Mucosa of descending colon (tissue), 3 donors: ENCODE measurements at regions not wholly inside any gene's neighbourhood (a gene's known extent, or its start where the extent isn't known, plus 50 kb on each side); places are given as distances from the start of the nearest gene placed in this dataset.

Experiments
- ATAC-seq: fragments of 200-7000 bp; cut with Tn5 transposase; one replicate; pipeline ENCODE4 v1.9.1; 2020; ENCODE audit warnings: mild to moderate bottlenecking, moderate library complexity
- DNase-seq, 3 donors: peaks; one replicate each; pipeline ENCODE4 v3.0.0-alpha.2; 2020
- H3K36me3 ChIP-seq: fragments of 200-600 bp; one replicate; pipeline ENCODE4 v1.8.0; 2021; ENCODE audit warnings: low read depth, mild to moderate bottlenecking
- H3K4me1 ChIP-seq: fragments of 200-600 bp; one replicate; pipeline ENCODE4 v1.8.0; 2021; ENCODE audit warnings: low read depth, mild to moderate bottlenecking
- H3K4me3 ChIP-seq: fragments of 200-600 bp; one replicate; pipeline ENCODE4 v1.8.0; 2021; ENCODE audit warnings: mild to moderate bottlenecking
- H3K9me3 ChIP-seq: fragments of 200-600 bp; one replicate; pipeline ENCODE4 v1.8.0; 2021; ENCODE audit warnings: mild to moderate bottlenecking
- CTCF ChIP-seq: fragments of 200-600 bp; IDR thresholded peaks from one replicate; pipeline ENCODE4 v1.8.0; 2022; ENCODE audit warnings: antibody characterized with exemption, mild to moderate bottlenecking
- intact Hi-C, 2 donors: fragments of 100-400 bp; cut with DNase I in 1 of 2; cut with micrococcal nuclease in 1 of 2; formaldehyde crosslinking; loops; one replicate each; pipeline versions ENCODE4 v1.11.0 to v1.11.1; 2022; cut with DNase I, micrococcal nuclease
- donor health status: DM: no; HTN: no; CAD: no; lungs with moderate emphysema.
- donor health status: DM: no; HTN: no; CAD: no.
- donor health status: DM: no; HTN: yes; CAD: no.

DNA sequence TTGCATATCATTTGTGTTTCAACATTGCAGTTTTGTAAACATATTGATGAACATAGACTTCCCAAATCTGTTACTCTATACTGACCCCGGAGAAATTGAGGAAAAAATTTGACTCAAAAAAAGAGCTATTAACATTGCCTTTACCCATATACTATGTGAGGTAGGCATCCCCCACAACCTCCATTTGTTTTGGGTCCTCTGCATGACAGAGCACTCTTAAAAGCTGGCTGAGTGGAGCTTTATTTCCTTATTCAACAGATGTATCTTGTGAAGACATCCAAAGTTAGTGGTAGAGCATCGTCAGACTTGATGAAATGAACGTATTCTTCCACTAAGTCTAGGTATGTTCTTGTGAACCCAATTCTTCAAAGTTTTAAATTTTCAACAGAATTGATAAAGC, 310.5 kb downstream of the CDH9 start:
- no peaks in the 10 kb centered on the region for H3K4me1 ChIP-seq
- no peaks in the 10 kb centered on the region for H3K36me3 ChIP-seq
- intact Hi-C loops = no loop called here
- ATAC-seq = no peak
- DNase-seq = no peak
- TF ChIP-seq CTCF = no peak
- H3K9me3 ChIP-seq = peaks cover 40% of the 10 kb centered on the region
- no peak overlapping the region for H3K4me3 ChIP-seq

GRCh38 chr5:26719803-26720202, 318.6 kb downstream of the CDH9 start:
- ATAC-seq (no peak), DNase-seq (no peak)
- no peak for TF ChIP-seq CTCF
- Histone ChIP-seq H3K9me3 (peaks cover 25% of the 10 kb centered on the region), H3K4me3 (no peak overlapping the region), H3K4me1 (no peaks in the 10 kb centered on the region), H3K36me3 (no peaks in the 10 kb centered on the region)
- intact Hi-C loops = no loop called here

GRCh38 chr5:26700759-26701384, 337.5 kb downstream of the CDH9 start:
- no peak for ATAC-seq
- no peak for TF ChIP-seq CTCF
- Histone ChIP-seq H3K4me1 (no peaks in the 10 kb centered on the region), H3K4me3 (no peak overlapping the region), H3K9me3 (peaks cover 39% of the 10 kb centered on the region), H3K36me3 (no peaks in the 10 kb centered on the region)
- DNase-seq = no peak
- intact Hi-C loops = no loop called here

DNA sequence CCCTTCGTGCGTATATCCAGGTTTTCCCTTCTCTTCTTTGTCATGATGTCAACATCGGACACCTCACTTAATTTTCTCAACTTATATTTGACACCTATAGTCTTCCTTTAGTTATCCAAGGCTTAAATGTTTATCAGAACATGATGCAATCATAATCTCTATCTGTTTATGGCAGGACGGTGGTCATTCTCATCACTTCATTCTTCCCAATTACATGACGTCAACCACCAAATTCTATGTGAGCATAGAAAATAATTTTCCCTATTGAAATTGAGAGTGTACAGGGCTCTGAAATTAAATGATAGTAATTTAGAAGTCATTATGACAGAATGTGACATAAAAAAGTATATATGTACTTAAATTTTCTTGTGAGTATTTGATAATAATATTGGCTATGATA, 345.4 kb downstream of the CDH9 start:
- H3K9me3 ChIP-seq = peaks cover 33% of the 10 kb centered on the region
- no peak for DNase-seq
- intact Hi-C loops = no loop called here
- no peak for ATAC-seq
- no peak overlapping the region for H3K4me3 ChIP-seq
- no peaks in the 10 kb centered on the region for H3K4me1 ChIP-seq
- TF ChIP-seq CTCF = no peak
- H3K36me3 ChIP-seq = no peaks in the 10 kb centered on the region

- H3K9me3 ChIP-seq = peaks cover 40% of the 10 kb centered on the region
- H3K36me3 ChIP-seq = no peaks in the 10 kb centered on the region
- H3K4me1 ChIP-seq = no peaks in the 10 kb centered on the region
- no peak for ATAC-seq
- DNase-seq = no peak
- intact Hi-C loops = no loop called here
- no peak overlapping the region for H3K4me3 ChIP-seq
- TF ChIP-seq CTCF = no peak
These were observed 346.9 kb downstream of the CDH9 start for GRCh38 chr5:26691486-26691885.

DNA sequence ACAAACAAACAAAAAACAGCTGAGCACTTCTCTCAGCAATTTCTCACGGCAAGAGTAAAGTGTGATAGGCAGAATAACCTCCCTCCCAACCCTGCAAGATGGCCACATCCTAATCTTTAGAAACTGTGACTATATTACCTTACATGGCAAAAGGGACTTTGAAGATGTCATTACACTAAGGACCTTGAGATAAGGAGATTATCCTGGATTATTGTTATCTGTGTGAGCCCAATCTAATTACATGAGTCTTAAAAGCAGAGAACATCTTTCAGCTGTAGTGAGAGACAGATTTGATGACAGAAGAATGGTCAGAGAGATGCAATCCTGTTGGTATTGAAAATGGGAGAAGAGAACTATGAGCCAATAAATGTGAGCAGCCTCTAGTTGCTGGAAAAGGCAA, 347.9 kb downstream of the CDH9 start:
- Histone ChIP-seq H3K36me3 (no peaks in the 10 kb centered on the region), H3K4me1 (no peaks in the 10 kb centered on the region), H3K9me3 (peaks cover 48% of the 10 kb centered on the region), H3K4me3 (no peak overlapping the region)
- intact Hi-C loops = no loop called here
- no peak for TF ChIP-seq CTCF
- ATAC-seq = no peak
- DNase-seq = no peak
